ENCODE measurements at regions not wholly inside any gene's neighbourhood (a gene's known extent, or its start where the extent isn't known, plus 50 kb on each side); places are given as distances from the start of the nearest gene placed in this dataset.

DNA sequence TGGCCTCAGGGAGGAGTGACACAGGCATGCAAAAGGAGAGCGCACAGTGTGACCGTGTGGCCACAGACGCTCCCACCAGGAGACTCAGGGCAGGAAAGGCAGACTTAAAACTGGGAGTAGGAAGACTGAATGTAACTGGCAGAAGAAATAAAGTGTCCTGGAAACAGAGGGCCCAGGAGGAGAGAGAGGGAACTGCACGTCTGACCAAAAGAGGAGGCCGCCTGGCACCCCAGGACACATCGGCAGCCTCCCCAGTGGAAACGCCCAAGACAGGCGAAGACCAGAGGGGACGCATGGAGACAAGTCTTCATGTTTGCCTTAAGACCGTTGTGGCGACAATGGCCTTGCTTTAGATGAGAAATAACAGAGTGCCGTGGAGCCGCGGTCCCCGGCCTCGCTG is 163.6 kb upstream of the ALKAL2 start:
- TF ChIP-seq, protein P1, sequence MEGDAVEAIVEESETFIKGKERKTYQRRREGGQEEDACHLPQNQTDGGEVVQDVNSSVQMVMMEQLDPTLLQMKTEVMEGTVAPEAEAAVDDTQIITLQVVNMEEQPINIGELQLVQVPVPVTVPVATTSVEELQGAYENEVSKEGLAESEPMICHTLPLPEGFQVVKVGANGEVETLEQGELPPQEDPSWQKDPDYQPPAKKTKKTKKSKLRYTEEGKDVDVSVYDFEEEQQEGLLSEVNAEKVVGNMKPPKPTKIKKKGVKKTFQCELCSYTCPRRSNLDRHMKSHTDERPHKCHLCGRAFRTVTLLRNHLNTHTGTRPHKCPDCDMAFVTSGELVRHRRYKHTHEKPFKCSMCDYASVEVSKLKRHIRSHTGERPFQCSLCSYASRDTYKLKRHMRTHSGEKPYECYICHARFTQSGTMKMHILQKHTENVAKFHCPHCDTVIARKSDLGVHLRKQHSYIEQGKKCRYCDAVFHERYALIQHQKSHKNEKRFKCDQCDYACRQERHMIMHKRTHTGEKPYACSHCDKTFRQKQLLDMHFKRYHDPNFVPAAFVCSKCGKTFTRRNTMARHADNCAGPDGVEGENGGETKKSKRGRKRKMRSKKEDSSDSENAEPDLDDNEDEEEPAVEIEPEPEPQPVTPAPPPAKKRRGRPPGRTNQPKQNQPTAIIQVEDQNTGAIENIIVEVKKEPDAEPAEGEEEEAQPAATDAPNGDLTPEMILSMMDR (IDR thresholded peaks at IDR 0.05; ENCODE audit: insufficient read depth, low read depth, low read length) = no peak
- TF ChIP-seq EZH2 (IDR thresholded peaks at IDR 0.05; ENCODE audit: insufficient read depth, low read length) = no peak

Measured in astrocyte (in vitro differentiated cells and primary cell).